ENCODE measurements at regions not wholly inside any gene's neighbourhood (a gene's known extent, or its start where the extent isn't known, plus 50 kb on each side); places are given as distances from the start of the nearest gene placed in this dataset.

- TF ChIP-seq CTCF (conservative IDR thresholded peaks at IDR 0.05; ENCODE audit: low read depth, low read length) (no peak), MAZ (IDR thresholded peaks at IDR 0.05; ENCODE audit: borderline replicate concordance, low read depth, low read length) (no peak), CEBPB (IDR thresholded peaks at IDR 0.05; ENCODE audit: low read depth, low read length) (no peak), POLR2A (IDR thresholded peaks at IDR 0.05; ENCODE audit: low read depth, low read length) (no peak), SMC3 (IDR thresholded peaks at IDR 0.05; ENCODE audit: low read depth, low read length) (no peak), RCOR1 (IDR thresholded peaks at IDR 0.05; ENCODE audit: insufficient replicate concordance, low read length) (no peak), ELK1 (IDR thresholded peaks at IDR 0.05; ENCODE audit: borderline replicate concordance, low read depth, low read length) (no peak), RFX5 (IDR thresholded peaks at IDR 0.05; ENCODE audit: low read depth, low read length) (no peak)
Measured at GRCh38 chr6:85192596-85192995, 257.3 kb upstream of the NT5E start.

All from IMR-90 (cell line).